ENCODE measurements at regions not wholly inside any gene's neighbourhood (a gene's known extent, or its start where the extent isn't known, plus 50 kb on each side); places are given as distances from the start of the nearest gene placed in this dataset.

DNA sequence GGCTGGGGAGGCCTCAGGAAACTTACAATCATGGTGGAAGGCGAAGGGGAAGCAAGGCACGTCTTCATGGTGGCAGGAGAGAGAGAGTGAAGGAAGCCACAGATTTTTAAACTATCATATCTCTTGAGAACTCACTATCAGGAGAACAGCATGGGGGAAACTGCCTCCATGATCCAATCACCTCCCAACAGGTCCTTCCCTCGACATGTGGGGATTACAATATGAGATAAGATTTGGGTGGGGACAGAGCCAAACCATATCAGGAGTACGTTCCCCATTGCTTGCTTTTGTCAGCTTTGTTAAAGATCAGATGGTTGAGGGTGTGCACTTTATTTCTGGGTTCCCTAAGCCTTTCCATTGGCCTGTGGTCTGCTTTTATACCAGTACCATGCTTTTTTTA is 53.7 kb upstream of the E2F8 start (continued):
- TF ChIP-seq, protein P1, sequence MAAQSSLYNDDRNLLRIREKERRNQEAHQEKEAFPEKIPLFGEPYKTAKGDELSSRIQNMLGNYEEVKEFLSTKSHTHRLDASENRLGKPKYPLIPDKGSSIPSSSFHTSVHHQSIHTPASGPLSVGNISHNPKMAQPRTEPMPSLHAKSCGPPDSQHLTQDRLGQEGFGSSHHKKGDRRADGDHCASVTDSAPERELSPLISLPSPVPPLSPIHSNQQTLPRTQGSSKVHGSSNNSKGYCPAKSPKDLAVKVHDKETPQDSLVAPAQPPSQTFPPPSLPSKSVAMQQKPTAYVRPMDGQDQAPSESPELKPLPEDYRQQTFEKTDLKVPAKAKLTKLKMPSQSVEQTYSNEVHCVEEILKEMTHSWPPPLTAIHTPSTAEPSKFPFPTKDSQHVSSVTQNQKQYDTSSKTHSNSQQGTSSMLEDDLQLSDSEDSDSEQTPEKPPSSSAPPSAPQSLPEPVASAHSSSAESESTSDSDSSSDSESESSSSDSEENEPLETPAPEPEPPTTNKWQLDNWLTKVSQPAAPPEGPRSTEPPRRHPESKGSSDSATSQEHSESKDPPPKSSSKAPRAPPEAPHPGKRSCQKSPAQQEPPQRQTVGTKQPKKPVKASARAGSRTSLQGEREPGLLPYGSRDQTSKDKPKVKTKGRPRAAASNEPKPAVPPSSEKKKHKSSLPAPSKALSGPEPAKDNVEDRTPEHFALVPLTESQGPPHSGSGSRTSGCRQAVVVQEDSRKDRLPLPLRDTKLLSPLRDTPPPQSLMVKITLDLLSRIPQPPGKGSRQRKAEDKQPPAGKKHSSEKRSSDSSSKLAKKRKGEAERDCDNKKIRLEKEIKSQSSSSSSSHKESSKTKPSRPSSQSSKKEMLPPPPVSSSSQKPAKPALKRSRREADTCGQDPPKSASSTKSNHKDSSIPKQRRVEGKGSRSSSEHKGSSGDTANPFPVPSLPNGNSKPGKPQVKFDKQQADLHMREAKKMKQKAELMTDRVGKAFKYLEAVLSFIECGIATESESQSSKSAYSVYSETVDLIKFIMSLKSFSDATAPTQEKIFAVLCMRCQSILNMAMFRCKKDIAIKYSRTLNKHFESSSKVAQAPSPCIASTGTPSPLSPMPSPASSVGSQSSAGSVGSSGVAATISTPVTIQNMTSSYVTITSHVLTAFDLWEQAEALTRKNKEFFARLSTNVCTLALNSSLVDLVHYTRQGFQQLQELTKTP (IDR thresholded peaks at IDR 0.05; ENCODE audit: low read depth in 1 of 2, partially characterized antibody in 2 of 2) = no peak
- TF ChIP-seq PYGO2 (tag; IDR thresholded peaks at IDR 0.05) = no peak
- no peak for TF ChIP-seq ZC3H8 (IDR thresholded peaks at IDR 0.05)
- no peak for TF ChIP-seq CTCF (IDR thresholded peaks at IDR 0.05 in 2 of 3, conservative IDR thresholded peaks at IDR 0.05 in 1 of 3; ENCODE audit: insufficient read depth in 2 of 3, low read depth in 1 of 3, low read length in 3 of 3)
- no peak for TF ChIP-seq ZNF764 (CRISPR knock-in tag; IDR thresholded peaks at IDR 0.05; ENCODE audit: low read depth)
- TF ChIP-seq CC2D1A (IDR thresholded peaks at IDR 0.05) = peak; percentile 60
- TF ChIP-seq GATAD2A (IDR thresholded peaks at IDR 0.05) = no peak
- TF ChIP-seq TEAD2 (tag; IDR thresholded peaks at IDR 0.05) = no peak
- no peak for TF ChIP-seq POLR3A (IDR thresholded peaks at IDR 0.05; ENCODE audit: borderline replicate concordance, extremely low read depth, insufficient read depth, insufficient read length)
- peak; percentile 94 for TF ChIP-seq TAL1 (IDR thresholded peaks at IDR 0.05)
- TF ChIP-seq, protein P2, sequence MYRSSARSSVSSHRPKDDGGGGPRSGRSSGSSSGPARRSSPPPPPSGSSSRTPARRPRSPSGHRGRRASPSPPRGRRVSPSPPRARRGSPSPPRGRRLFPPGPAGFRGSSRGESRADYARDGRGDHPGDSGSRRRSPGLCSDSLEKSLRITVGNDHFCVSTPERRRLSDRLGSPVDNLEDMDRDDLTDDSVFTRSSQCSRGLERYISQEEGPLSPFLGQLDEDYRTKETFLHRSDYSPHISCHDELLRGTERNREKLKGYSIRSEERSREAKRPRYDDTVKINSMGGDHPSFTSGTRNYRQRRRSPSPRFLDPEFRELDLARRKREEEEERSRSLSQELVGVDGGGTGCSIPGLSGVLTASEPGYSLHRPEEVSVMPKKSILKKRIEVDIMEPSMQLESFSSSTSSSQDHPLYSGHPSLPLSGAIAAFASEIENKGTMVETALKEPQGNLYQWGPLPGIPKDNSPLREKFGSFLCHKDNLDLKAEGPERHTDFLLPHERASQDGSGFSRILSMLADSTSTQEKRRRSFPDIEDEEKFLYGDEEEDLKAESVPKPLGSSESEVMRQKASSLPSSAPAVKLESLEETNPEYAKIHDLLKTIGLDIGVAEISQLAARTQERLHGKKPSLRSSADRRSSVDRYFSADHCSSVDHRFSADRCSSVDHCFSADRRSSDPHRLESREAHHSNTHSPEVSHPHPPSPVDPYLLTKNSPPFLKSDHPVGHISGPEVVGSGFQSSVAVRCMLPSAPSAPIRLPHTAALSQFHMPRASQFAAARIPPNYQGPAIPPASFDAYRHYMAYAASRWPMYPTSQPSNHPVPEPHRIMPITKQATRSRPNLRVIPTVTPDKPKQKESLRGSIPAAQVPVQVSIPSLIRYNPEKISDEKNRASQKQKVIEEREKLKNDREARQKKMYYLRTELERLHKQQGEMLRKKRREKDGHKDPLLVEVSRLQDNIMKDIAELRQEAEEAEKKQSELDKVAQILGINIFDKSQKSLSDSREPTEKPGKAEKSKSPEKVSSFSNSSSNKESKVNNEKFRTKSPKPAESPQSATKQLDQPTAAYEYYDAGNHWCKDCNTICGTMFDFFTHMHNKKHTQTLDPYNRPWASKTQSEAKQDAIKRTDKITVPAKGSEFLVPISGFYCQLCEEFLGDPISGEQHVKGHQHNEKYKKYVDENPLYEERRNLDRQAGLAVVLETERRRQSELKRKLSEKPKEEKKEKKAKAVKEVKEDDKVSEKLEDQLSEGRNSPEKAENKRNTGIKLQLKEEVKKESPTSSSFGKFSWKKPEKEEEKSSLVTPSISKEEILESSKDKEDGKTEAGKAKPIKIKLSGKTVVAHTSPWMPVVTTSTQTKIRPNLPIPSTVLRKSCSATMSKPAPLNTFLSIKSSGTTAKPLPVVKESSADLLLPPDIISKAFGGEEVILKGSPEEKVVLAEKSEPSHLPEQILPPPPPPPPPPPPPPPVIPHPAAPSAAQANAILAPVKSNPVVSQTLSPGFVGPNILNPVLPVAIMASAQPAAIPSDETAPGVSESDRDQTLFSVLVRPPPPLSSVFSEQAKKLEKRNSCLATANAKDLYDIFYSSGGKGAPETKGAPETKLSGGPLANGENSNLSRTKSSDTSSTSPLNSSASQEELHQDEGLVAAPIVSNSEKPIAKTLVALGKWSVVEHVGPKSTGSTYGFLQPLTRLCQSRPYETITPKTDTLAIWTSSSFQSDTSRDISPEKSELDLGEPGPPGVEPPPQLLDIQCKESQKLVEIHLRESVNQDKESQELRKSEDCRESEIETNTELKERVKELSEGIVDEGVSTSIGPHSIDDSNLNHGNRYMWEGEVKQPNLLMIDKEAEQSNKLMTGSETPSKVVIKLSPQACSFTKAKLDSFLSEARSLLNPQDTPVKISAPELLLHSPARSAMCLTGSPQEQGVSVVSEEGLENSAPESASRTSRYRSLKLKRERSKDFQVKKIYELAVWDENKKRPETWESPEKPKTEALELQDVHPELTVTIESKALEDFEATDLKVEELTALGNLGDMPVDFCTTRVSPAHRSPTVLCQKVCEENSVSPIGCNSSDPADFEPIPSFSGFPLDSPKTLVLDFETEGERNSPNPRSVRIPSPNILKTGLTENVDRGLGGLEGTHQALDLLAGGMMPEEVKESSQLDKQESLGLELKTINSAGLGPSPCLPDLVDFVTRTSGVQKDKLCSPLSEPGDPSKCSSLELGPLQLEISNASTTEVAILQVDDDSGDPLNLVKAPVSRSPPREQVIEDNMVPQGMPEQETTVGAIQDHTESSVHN (IDR thresholded peaks at IDR 0.05; ENCODE audit: borderline replicate concordance in 1 of 2, low read depth in 1 of 2) = no peak
- TF ChIP-seq ZNF778 (CRISPR knock-in tag; IDR thresholded peaks at IDR 0.05) = no peak
- no peak for TF ChIP-seq GTF2E2 (tag; IDR thresholded peaks at IDR 0.05)
- TF ChIP-seq ZNF263 (CRISPR knock-in tag; IDR thresholded peaks at IDR 0.05; ENCODE audit: borderline replicate concordance) = no peak
